IMR-90 (cell line): ENCODE measurements at regions not wholly inside any gene's neighbourhood (a gene's known extent, or its start where the extent isn't known, plus 50 kb on each side); places are given as distances from the start of the nearest gene placed in this dataset.

ENCODE experiments used
- ATAC-seq: fragments of 200-7000 bp; cut with Tn5 transposase; 2 replicates; pipeline ENCODE4 v1.9.1; 2020; ENCODE audit warnings: low read depth, mild to moderate bottlenecking, moderate library complexity
- BruUV-seq: library from RNA; stranded (reverse); fragments of 400-500 nt; replicated peaks from 2 replicates; lab custom pipeline; 2021; lab: Mats Ljungman, UMichigan
- CTCF ChIA-PET: fragments of 300-600 bp; formaldehyde crosslinking; extraction: SDS; loops from one replicate; lab custom pipeline; 2021; ENCODE audit warnings: antibody characterized with exemption; lab: Yijun Ruan, JAX
- POLR2A ChIA-PET: fragments of 300-600 bp; sonication (Branson Sonifier 250); formaldehyde crosslinking; loops from one replicate; lab custom pipeline; 2022; ENCODE audit warnings: antibody characterized with exemption; ENCODE audit not compliant: unreplicated experiment; lab: Charles Lee
- DNase-seq: peaks from one replicate; pipeline ENCODE4 v3.0.0; 2013
- H2AFZ ChIP-seq: replicated peaks from 2 replicates; pipeline ENCODE3; 2013; ENCODE audit warnings: low read length, mild to moderate bottlenecking; ENCODE audit not compliant: poor library complexity
- H2AK5ac ChIP-seq: 2 replicates; pipeline ENCODE4 v1.6.1; 2013; ENCODE audit warnings: low read depth, low read length, inconsistent platforms
- H2AK9ac ChIP-seq: replicated peaks from 2 replicates; pipeline ENCODE3; 2013; ENCODE audit warnings: mild to moderate bottlenecking, low read depth, low read length, moderate library complexity; ENCODE audit not compliant: poor library complexity
- H2BK120ac ChIP-seq: 2 replicates; pipeline ENCODE4 v1.6.1; 2013; ENCODE audit warnings: low read depth, low read length, inconsistent platforms
- H2BK15ac ChIP-seq: 3 replicates; pipeline ENCODE4 v1.6.1; 2013; ENCODE audit warnings: low read depth, low read length, inconsistent platforms
- H2BK20ac ChIP-seq: 2 replicates; pipeline ENCODE4 v1.6.1; 2013; ENCODE audit warnings: low read depth, mild to moderate bottlenecking, inconsistent platforms, low read length, moderate library complexity
- H2BK5ac ChIP-seq: 2 replicates; pipeline ENCODE4 v1.6.1; 2013; ENCODE audit warnings: mild to moderate bottlenecking, low read depth, low read length, inconsistent platforms; ENCODE audit not compliant: poor library complexity, severe bottlenecking
- H3K14ac ChIP-seq: replicated peaks from 2 replicates; pipeline ENCODE4 v1.6.1; 2013; ENCODE audit warnings: low read depth, low read length, inconsistent platforms
- H3K18ac ChIP-seq: 2 replicates; pipeline ENCODE4 v1.6.1; 2013; ENCODE audit warnings: low read depth, low read length, control low read depth
- H3K23ac ChIP-seq: 2 replicates; pipeline ENCODE4 v1.6.1; 2013; ENCODE audit warnings: low read depth, low read length, inconsistent platforms
- H3K27ac ChIP-seq: 2 replicates; pipeline ENCODE4 v1.5.1; 2013; ENCODE audit warnings: mild to moderate bottlenecking, control low read depth, low read length; ENCODE audit not compliant: insufficient read depth
- H3K27me3 ChIP-seq: 2 replicates; pipeline ENCODE4 v1.6.1; 2013; ENCODE audit warnings: low read length; ENCODE audit not compliant: control insufficient read depth, insufficient read depth
- H3K36me3 ChIP-seq: 2 replicates; pipeline ENCODE4 v1.6.1; 2013; ENCODE audit warnings: low read length, mixed read lengths; ENCODE audit not compliant: control insufficient read depth, insufficient read depth
- H3K4ac ChIP-seq: 2 replicates; pipeline ENCODE4 v1.6.1; 2013; ENCODE audit warnings: low read depth, low read length, inconsistent platforms
- H3K4me1 ChIP-seq: 2 replicates; pipeline ENCODE4 v1.6.1; 2013; ENCODE audit warnings: low read length, mixed read lengths; ENCODE audit not compliant: control insufficient read depth, insufficient read depth
- H3K4me2 ChIP-seq: 2 replicates; pipeline ENCODE4 v1.6.1; 2013; ENCODE audit warnings: low read depth, mild to moderate bottlenecking, control low read depth, low read length, moderate library complexity
- H3K4me3 ChIP-seq: 2 replicates; pipeline ENCODE4 v1.5.1; 2013; ENCODE audit warnings: low read depth, mild to moderate bottlenecking, control low read depth, low read length, moderate library complexity; ENCODE audit not compliant: insufficient read depth
- H3K56ac ChIP-seq: 2 replicates; pipeline ENCODE4 v1.6.1; 2013; ENCODE audit warnings: low read length, inconsistent platforms; ENCODE audit not compliant: insufficient read depth; ENCODE audit errors: extremely low read depth
- H3K79me1 ChIP-seq, 2 experiments: 2 replicates each; pipeline ENCODE4 v1.6.1; 2013; ENCODE audit warnings: low read length in 2 of 2, inconsistent platforms in 1 of 2, low read depth in 1 of 2
- H3K9ac ChIP-seq: 2 replicates; pipeline ENCODE4 v1.6.1; 2013; ENCODE audit warnings: low read depth, low read length, control low read depth
- H3K9me1 ChIP-seq: 2 replicates; pipeline ENCODE4 v1.6.1; 2013; ENCODE audit warnings: low read length, inconsistent platforms; ENCODE audit not compliant: insufficient read depth
- H3K9me3 ChIP-seq: 2 replicates; pipeline ENCODE4 v1.6.1; 2013; ENCODE audit warnings: low read length; ENCODE audit not compliant: control insufficient read depth, insufficient read depth
- H4K20me1 ChIP-seq: 2 replicates; pipeline ENCODE4 v1.6.1; 2013; ENCODE audit warnings: low read length, inconsistent platforms; ENCODE audit not compliant: insufficient read depth
- H4K5ac ChIP-seq: 2 replicates; pipeline ENCODE4 v1.6.1; 2013; ENCODE audit warnings: mild to moderate bottlenecking, low read depth, low read length, control low read depth
- H4K8ac ChIP-seq, 2 experiments: 2 replicates each; pipeline ENCODE4 v1.6.1; 2013; ENCODE audit warnings: low read depth in 2 of 2, low read length in 2 of 2, control low read depth in 1 of 2, inconsistent platforms in 1 of 2
- H4K91ac ChIP-seq: 2 replicates; pipeline ENCODE4 v1.6.1; 2013; ENCODE audit warnings: low read depth, low read length, inconsistent platforms; ENCODE audit not compliant: insufficient read depth
- WGBS, 2 experiments: methylation state at CpG; one replicate each; pipeline versions ENCODE4 v1.1.5 to v1.1.7; 2013; ENCODE audit warnings: missing lambda C conversion rate in 2 of 2; ENCODE audit not compliant: insufficient read length in 1 of 2; ENCODE audit errors: extremely low coverage in 2 of 2; 5-methylcytosine and 5-hydroxymethylcytosine counted together
- dilution Hi-C: fragments of 300-500 bp; cut with HindIII; formaldehyde crosslinking; loops from one replicate; pipeline ENCODE4 v1.14.3; 2018; ENCODE audit warnings: low sequenced_read_pairs; ENCODE audit not compliant: unreplicated experiment
- in situ Hi-C: fragments of 300-500 bp; cut with MboI; formaldehyde crosslinking; loops from 3 replicates; pipeline ENCODE4 v1.14.3; 2019; ENCODE audit warnings: low sequenced_read_pairs, inconsistent platforms, mixed read lengths
- intact Hi-C: fragments of 100-400 bp; cut with micrococcal nuclease; formaldehyde crosslinking; loops from 2 replicates; pipeline ENCODE4 v1.10.0; 2022
- TF ChIP-seq, protein P1 (sequence below): fragments of 150-350 bp; IDR thresholded peaks from 2 replicates; pipeline ENCODE4 v1.6.1; 2017; ENCODE audit warnings: mild to moderate bottlenecking, antibody characterized with exemption, low read length, low read depth

DNA sequence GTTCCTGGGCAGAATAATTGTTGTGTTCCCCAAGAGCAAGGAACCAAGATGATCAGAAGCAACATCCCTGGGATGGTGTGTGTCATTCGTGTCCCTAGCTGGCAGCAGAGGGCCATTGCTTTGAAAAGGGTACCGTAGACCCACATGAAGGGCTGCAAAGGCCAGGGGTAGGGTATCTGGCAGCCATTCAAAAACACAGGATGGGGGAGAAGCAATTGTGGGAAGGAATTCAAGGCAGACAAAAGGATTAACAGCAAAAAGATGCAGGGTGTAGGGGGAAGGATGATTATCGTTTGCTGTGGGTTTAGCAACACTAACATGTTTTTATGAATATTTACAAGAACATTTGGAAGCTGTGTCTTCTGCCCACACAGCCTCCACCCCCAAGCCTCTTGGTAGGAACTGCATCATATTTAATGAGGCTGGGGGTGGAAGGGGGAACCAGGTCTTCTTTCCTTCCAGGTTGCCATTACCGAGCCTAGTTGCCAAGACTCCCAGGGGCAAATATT, 169.0 kb upstream of the G2E3 start:
- no peak overlapping the region for H2AK5ac ChIP-seq
- TF ChIP-seq, protein P1, sequence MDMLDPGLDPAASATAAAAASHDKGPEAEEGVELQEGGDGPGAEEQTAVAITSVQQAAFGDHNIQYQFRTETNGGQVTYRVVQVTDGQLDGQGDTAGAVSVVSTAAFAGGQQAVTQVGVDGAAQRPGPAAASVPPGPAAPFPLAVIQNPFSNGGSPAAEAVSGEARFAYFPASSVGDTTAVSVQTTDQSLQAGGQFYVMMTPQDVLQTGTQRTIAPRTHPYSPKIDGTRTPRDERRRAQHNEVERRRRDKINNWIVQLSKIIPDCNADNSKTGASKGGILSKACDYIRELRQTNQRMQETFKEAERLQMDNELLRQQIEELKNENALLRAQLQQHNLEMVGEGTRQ = no peak
- no peak overlapping the region for H2AK9ac ChIP-seq
- H3K4ac ChIP-seq = no peak overlapping the region
- ChIA-PET CTCF (no interaction called here), POLR2A (no interaction called here)
- H3K14ac ChIP-seq = no peak overlapping the region
- no peak overlapping the region for H2BK120ac ChIP-seq
- H3K4me3 ChIP-seq = no peak overlapping the region
- H3K79me1 ChIP-seq = no peaks in the 10 kb centered on the region
- H4K5ac ChIP-seq = no peak overlapping the region
- no peak overlapping the region for H2BK20ac ChIP-seq
- no peak overlapping the region for H2BK15ac ChIP-seq
- H4K20me1 ChIP-seq = no peaks in the 10 kb centered on the region
- H3K9ac ChIP-seq = no peak overlapping the region
- no peak overlapping the region for H2BK5ac ChIP-seq
- H3K4me2 ChIP-seq = no peak overlapping the region
- H3K27me3 ChIP-seq = no peaks in the 10 kb centered on the region
- dilution Hi-C loops (no loop called here), intact Hi-C loops (no loop called here), in situ Hi-C loops (no loop called here)
- WGBS, 2 experiments = 83% methylated on average over 1 of the region's 4 CpGs; no CpG with 5 or more reads in 1 of the 2 experiments
- H3K27ac ChIP-seq = no peak overlapping the region
- ATAC-seq (no peak), DNase-seq (no peak)
- no TSS peak for BruUV-seq
- no peaks in the 10 kb centered on the region for H3K4me1 ChIP-seq
- H3K36me3 ChIP-seq = no peaks in the 10 kb centered on the region
- H3K56ac ChIP-seq = no peak overlapping the region
- no peak overlapping the region for H3K18ac ChIP-seq
- no peaks in the 10 kb centered on the region for H3K9me1 ChIP-seq
- no peaks in the 10 kb centered on the region for H3K9me3 ChIP-seq
- H4K8ac ChIP-seq = no peak overlapping the region
- H4K91ac ChIP-seq = no peak overlapping the region
- no peak overlapping the region for H2AFZ ChIP-seq
- H3K23ac ChIP-seq = no peak overlapping the region
